ENCODE measurements at regions not wholly inside any gene's neighbourhood (a gene's known extent, or its start where the extent isn't known, plus 50 kb on each side); places are given as distances from the start of the nearest gene placed in this dataset.

- DNase-seq = no peak
Observed at GRCh38 chr14:104504172-104504735, 75.3 kb upstream of the C14orf180 start.

- no peak for DNase-seq
Observed at GRCh38 chr14:104505085-104506074, 74.2 kb upstream of the C14orf180 start.

DNA sequence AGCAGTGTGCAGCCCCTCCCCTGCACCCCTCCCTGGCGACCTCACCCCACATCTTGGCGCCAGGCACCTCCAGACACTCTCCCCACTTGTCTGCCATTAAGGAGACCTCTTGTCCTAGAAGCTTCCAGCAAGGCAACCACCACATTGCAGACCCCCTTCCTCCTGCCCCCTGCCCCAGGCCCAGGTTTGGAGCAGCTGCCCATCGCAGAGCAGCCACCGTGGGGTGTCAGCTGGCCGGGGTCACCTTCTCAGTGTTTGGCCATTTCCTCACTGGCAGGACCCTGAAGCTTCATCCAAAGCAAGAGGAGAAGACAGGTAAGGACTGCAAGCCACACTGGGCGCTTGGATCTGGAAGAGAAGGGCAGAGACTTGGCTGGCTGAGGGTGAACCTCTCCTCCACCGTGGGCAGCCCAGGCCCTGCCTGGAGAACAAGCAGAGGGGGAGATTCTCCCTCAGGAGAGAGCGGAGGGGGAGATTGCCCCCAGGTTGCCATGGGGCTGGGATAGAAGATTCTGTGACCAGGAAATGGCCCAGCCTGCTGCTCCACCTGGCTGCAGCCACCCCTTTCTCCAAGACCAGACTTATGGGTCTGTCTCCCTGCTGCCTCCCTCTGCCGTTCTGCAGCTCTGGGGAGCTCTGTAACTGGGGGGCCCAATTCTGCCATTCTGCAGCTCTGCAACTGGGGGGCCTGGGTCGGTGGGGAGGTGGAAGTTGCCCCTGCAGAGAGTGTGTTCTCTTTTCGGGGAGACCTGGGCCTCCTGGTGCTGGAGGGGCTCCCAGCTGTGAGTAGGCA, 72.9 kb upstream of the C14orf180 start:
- DNase-seq = no peak

GRCh38 chr14:104507443-104507842, 72.1 kb upstream of the C14orf180 start:
- DNase-seq = no peak

DNA sequence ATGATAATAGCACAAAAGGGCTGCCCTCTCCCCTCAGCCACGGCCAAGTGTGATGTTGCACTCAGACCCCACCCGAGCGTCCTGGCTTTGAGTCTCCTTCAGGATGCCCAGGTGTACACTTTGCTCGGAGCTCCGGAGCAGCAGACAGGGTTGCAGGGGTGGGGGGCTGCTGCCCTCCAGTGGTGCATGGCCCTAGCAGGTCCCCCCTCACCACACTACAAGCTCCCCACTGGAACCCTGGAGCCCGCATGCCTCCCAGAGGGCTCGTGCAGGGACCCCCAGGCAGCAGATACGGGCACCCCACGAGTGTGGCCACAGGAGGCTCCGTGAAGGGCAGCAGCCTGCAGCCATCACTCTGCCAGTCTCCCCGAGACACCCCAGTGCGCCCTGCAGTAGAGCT, 69.9 kb upstream of the C14orf180 start:
- no peak for DNase-seq

- no peak for DNase-seq
Observed at GRCh38 chr14:104510216-104510615, 69.3 kb upstream of the C14orf180 start.

- no peak for DNase-seq
Observed at GRCh38 chr14:104510794-104511611, 68.6 kb upstream of the C14orf180 start.

DNA sequence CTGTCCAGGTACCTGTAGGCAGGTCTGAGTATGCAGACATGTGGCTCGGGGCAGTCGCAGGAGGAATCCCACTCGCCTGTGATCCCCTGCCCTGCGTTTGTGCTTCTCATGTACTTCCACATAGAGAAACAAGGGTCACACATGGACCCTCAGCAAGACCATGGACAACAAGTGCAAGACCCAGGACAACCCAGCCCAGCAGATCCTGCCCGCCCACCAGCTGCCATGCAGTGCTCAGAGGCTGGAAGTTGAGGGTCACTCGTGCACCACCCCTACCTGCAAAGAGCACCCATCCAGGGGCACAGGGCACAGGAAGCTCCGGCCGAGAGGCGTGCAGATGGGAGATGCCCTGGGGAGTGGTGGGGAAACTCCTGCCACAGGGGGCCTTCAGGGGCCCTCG, 67.5 kb upstream of the C14orf180 start:
- no peak for DNase-seq

- no peak for DNase-seq
Observed at GRCh38 chr14:104512771-104513640, 66.6 kb upstream of the C14orf180 start.

GRCh38 chr14:104513641-104514046, 65.9 kb upstream of the C14orf180 start:
- DNase-seq = no peak

- no peak for DNase-seq
Observed at GRCh38 chr14:104514156-104514848, 65.3 kb upstream of the C14orf180 start.

GRCh38 chr14:104515059-104515810, 64.3 kb upstream of the C14orf180 start:
- DNase-seq = no peak

DNA sequence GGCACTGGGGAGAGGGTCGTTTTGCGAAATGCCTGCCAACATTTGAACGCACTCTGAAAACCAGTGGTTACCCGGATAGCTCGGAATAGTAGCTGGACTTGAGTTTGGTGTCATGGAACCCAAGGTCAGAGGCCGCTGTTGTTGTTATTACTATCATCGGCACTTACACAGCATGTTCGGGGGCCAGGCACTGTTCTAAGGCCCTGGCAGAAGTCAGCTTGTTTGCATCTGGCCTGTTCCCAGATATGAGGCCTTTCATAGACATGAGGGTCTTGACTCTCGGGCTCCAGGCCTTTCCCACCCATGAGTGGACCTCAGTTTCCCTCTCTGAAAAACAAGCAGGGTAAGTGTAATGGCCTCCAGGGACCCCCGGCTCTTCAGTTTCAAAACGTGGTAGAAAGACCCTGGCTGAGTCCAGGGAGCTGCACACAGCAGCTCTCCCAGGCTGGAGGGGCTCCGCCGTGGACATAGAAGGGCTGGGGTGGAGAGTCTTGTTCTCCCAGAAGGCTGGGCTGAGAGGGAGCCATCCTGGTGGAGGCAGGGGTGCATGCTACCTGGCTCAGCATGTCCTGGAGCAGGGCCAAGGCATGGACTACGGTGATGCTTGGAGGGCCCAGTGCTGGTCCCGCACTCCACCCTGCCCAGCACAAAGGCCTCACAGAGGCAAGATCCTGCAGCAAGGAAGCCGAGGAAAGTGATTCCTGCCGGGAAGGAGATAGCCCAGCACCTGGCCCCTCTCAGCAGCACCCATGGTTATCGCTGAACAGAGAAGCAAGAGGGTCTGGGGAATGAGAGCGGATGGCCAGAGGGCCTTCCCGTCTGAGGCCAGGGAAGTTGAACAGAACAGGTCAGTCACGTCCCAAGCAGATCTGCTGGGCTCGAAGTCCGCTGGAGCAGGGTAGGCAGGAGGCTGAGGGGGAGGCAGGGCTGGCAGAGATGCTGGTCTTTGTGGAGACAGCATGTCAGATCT, 63.5 kb upstream of the C14orf180 start:
- no peak for DNase-seq

- DNase-seq = no peak
Observed at GRCh38 chr14:104516906-104517305, 62.7 kb upstream of the C14orf180 start.

DNA sequence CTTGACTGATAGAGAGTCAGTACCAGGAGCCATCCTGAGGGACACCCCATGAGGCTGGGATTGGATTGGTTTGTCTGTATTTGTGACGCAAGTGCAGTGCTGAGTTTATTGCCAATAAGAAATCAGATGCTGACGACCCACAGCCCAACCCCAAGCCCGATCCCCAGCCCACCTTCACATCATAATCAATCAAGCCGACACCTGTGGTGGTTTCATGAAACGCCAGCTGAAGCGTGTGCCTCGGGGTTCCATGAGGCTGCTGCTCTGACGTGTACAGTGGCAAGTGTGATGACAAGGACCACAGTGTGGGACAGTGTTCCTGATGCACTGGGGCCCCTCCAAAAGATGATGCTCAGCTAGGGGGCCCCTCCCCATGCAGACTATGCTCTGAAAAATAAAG, 62.1 kb upstream of the C14orf180 start:
- DNase-seq = no peak

DNA sequence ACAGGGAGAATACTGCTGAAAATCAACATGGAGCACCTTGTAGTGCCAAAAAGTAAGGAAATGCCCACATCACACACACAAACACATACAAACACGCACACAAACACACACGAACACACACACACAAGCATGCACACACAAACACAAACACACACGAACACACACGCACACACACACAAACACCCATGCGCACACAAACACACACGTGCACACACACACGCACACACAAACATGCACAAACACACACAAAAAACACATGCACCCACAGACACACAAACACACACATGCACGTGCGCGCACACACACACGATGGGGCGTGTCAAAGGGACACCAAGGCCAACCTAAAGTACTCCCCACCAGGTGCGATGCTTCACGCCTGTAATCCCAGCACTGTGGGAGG, 61.7 kb upstream of the C14orf180 start:
- no peak for DNase-seq

GRCh38 chr14:104518659-104519350, 60.8 kb upstream of the C14orf180 start:
- no peak for DNase-seq

GRCh38 chr14:104519721-104520120, 59.8 kb upstream of the C14orf180 start:
- DNase-seq = no peak
